GM19438 (cell line): ENCODE measurements at regions not wholly inside any gene's neighbourhood (a gene's known extent, or its start where the extent isn't known, plus 50 kb on each side); places are given as distances from the start of the nearest gene placed in this dataset.

Experiments
- ATAC-seq: cut with Tn5 transposase; IDR thresholded peaks from one replicate; pipeline ENCODE4 v1.9.1; 2021; ENCODE audit warnings: low read depth; ENCODE audit not compliant: unreplicated experiment

DNA sequence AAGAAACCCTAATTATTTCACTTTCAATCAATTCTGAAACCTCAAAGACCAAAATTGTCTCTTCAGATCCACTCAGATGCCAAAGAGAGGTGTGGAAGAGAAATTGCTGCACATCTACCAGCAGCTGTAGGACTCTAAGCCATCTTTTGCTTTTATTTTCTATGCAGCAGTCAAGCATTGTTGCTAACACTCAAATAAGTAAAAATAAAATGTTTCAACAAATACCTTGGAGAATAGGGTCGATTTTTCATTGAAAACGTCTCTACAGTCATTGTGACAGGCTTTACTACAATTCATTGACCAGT is 66.4 kb upstream of the CFAP20DC start:
- ATAC-seq: no peak

DNA sequence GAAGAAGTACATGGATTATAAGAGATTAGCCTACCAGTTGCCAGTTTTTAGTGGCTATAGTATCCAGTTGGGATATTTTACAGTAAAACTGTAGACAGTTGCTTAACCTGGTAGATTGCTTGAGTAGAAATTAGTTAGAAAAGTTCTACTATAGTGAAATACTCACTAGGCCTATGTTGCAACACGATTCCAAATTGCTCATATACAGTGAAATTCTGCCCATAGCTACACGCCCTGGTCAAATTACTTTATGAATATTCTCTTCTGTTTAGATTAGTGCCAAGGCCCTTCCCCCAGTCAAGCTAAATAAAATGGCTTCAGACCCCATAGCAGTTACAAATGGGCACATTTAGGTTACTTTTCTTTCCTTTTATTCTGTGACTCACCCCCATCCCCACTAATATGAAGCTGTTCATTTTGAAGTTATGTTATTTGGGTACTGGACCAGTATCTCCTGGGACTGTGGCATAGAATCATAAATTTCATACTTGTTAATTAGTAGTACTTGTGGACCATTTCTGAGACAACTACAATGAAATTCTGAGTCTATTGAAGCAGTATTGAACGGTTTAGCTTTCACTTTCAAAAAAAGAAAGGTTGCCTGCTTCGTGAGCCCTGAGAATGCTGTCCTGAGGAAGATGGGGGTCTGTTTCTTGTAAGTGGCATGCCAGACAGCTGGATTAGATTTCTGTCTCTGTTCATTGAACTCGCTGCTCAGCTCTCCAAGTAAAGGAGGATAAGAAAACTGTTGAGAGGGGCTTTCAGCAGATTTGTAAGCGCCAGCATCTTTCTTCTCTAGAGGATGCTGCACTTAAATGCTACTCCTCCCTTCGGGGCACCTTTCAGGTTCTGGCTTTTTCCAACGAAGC is 65.8 kb upstream of the CFAP20DC start:
- ATAC-seq: no peak

DNA sequence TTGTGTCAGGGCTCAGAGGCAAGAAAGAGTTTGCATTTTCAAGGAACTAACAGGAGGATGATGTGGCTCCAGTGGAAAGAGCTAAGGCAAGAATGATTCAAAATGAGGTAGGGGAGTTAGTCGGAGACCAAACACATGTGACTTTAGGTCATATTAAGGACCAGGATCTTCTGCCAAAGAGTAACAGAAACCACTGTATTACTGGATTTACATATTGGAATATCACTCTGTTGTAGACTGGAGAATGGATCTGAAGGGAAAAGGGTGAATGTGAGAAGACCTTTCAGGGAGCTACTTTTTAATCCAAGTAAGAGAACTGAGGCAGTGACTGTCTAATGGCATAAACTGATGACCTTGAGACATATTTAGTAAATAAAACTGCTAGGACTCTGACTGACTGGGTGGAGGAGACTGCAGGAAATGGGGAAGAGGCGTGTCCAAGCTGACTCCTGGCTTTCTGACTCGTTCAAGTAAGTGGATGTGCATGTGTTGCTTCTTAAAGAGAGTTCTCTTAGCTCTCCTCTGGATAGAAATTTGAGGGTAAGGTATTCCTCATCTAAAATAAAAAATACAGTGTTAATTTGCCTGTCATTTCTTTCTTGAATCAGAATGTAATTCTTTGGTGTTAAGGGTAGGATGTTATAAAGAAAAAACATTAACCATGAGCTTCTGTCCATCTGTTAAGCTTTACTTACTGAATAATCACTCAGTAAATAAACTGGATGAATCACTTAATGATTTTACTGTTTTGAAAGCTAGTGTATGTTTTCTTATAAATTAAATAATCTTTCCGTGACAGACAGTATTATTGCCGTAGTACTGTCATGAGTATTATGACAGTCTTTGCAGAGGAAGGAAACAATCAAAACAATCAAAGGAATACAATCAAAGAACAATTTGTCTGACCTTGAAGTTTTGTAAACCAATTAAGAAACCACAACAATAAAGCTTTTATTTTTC is 58.3 kb upstream of the CFAP20DC start:
- no peak for ATAC-seq

DNA sequence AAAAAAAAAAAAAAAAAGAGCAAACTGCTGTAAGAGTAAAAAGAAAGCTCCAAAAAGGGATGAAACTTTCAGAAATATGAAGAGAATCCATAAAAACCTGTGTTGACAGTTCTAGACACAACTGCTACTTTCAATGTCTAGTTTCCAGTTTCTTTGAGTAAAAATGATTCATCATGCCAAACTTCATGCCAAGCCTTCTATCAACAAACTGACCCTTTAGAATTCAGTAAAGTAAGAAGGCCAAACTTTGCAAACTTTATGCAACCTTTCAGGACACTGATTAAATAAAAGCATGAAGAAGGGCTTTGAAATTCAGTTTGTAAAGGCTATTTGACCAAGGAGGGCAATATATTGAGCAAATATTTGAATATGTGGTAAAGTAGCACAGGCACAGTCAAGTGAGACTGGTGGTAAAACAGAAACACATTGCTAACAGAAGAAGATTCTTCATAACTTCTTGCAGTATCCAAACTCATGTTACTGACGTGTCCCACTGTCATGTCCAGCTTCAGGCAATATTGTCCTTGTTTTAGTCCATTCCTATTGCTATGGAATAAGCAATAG is 56.3 kb upstream of the CFAP20DC start:
- no peak for ATAC-seq

DNA sequence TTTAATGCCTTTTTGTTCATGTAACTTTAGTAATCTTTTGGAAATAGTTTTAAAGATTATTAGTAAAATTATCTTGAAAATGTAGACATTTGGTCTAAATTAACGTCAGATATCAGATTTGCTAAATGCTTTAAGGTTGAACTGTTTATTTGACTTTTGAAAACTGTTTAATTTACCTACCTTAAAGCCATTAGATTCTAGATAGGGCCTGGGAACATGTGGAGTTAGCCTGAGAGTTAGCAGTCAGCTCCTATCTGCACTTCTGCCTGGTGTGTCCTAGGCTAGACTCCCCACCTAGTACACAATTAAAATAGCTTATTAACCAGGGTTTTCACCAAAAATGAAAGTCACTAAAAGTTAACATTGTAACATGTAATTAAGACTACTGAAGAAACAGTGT is 53.7 kb upstream of the CFAP20DC start:
- no peak for ATAC-seq

DNA sequence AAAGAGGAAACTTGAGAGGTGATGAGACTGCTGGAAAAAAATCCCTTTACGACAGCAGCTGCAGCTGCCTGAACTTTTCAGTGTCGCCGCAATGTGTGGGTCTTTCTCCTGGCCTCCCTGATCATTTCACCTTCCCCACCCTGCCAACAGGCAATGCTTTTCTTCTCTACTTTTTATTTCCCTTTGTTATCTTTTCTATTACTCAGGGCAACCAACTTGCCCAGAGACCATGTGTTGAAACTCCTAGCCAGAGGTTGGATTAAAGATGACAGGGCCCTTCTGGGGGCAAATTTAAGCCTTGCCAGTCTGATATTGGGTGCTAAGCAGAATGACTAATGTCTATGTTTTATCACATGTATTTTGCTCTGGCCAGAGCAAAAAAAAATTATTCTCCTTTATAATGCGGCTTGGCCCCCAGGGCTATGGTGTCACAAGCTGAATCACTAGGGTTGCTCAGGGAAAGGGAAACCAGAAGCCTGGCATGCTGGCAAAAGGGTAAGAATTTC is 51.5 kb upstream of the CFAP20DC start:
- no peak for ATAC-seq
